Loucy (cell line): ENCODE measurements at regions not wholly inside any gene's neighbourhood (a gene's known extent, or its start where the extent isn't known, plus 50 kb on each side); places are given as distances from the start of the nearest gene placed in this dataset.
A peak's percentile ranks its signal among the peaks of the same experiment; 100 is the strongest.
"Not testable (repeated sequence)": the region's sequence is repeated elsewhere in the genome, so short reads cannot be mapped to it uniquely, and the experiment has no call there.

Experiments
- H2AFZ ChIP-seq: fragments of 200-600 bp; sonication (generic); 2 replicates; pipeline ENCODE4 v1.6.0; 2016; ENCODE audit warnings: antibody characterized with exemption, mild to moderate bottlenecking, low read length, moderate library complexity
- H3F3A ChIP-seq: fragments of 200-600 bp; 2 replicates; pipeline ENCODE4 v1.6.0; 2016; ENCODE audit warnings: antibody characterized with exemption, low read depth, mild to moderate bottlenecking
- H3K27me3 ChIP-seq: fragments of 200-600 bp; sonication (generic); 2 replicates; pipeline ENCODE4 v1.6.1; 2014; ENCODE audit warnings: low read length, mild to moderate bottlenecking; ENCODE audit not compliant: insufficient read depth, poor library complexity, severe bottlenecking
- H3K36me3 ChIP-seq: fragments of 200-600 bp; sonication (generic); 2 replicates; pipeline ENCODE4 v1.6.1; 2016; ENCODE audit warnings: low read length; ENCODE audit not compliant: insufficient read depth
- H3K4me1 ChIP-seq: fragments of 200-600 bp; sonication (generic); 2 replicates; pipeline ENCODE4 v1.5.1; 2014; ENCODE audit warnings: low read length, mild to moderate bottlenecking; ENCODE audit not compliant: insufficient read depth, poor library complexity, severe bottlenecking
- H3K4me2 ChIP-seq: fragments of 200-600 bp; sonication (generic); 2 replicates; pipeline ENCODE4 v1.6.0; 2014; ENCODE audit warnings: antibody characterized with exemption, low read length, low read depth, mild to moderate bottlenecking; ENCODE audit not compliant: poor library complexity, severe bottlenecking
- H3K4me3 ChIP-seq: fragments of 200-600 bp; sonication (generic); 2 replicates; pipeline ENCODE4 v1.5.1; 2014; ENCODE audit warnings: low read length, mild to moderate bottlenecking, mixed read lengths; ENCODE audit not compliant: poor library complexity, severe bottlenecking
- H3K79me2 ChIP-seq: fragments of 200-600 bp; sonication (generic); 2 replicates; pipeline ENCODE4 v1.6.1; 2014; ENCODE audit warnings: low read length; ENCODE audit not compliant: insufficient read depth
- H3K9ac ChIP-seq: fragments of 200-600 bp; sonication (generic); 2 replicates; pipeline ENCODE4 v1.6.0; 2014; ENCODE audit warnings: mild to moderate bottlenecking, low read depth, low read length, moderate library complexity; ENCODE audit not compliant: poor library complexity, severe bottlenecking
- H3K9me2 ChIP-seq: fragments of 200-600 bp; sonication (generic); replicated peaks from 2 replicates; pipeline ENCODE4 v1.6.1; 2016; ENCODE audit warnings: low read depth, low read length, mixed read lengths
- H3K9me3 ChIP-seq: fragments of 200-600 bp; sonication (generic); 2 replicates; pipeline ENCODE4 v1.6.1; 2014; ENCODE audit warnings: mild to moderate bottlenecking, antibody characterized with exemption, low read length, low read depth; ENCODE audit not compliant: insufficient read depth
- H4K20me1 ChIP-seq: fragments of 200-600 bp; sonication (generic); 2 replicates; pipeline ENCODE4 v1.6.0; 2014; ENCODE audit warnings: antibody characterized with exemption, low read length, mild to moderate bottlenecking; ENCODE audit not compliant: insufficient read depth, poor library complexity, severe bottlenecking
- CTCF ChIP-seq: fragments of 200-600 bp; sonication (generic); conservative IDR thresholded peaks from 2 replicates; pipeline ENCODE4 v1.5.1; 2014; ENCODE audit warnings: mild to moderate bottlenecking, antibody characterized with exemption, low read length
- EZH2phosphoT487 ChIP-seq: fragments of 200-600 bp; IDR thresholded peaks from 2 replicates; pipeline ENCODE4 v1.6.1; 2018; ENCODE audit warnings: antibody characterized with exemption, mild to moderate bottlenecking, moderate library complexity, borderline replicate concordance

GRCh38 chr13:44800626-44801025 lies 188.6 kb downstream of the NUFIP1 start:
- Histone ChIP-seq H3K4me3 (no peak overlapping the region), H3F3A (no peaks in the 10 kb centered on the region), H3K27me3 (no peaks in the 10 kb centered on the region), H3K4me2 (no peak overlapping the region), H3K4me1 (peaks cover 9% of the 10 kb centered on the region), H3K36me3 (no peaks in the 10 kb centered on the region), H2AFZ (no peak overlapping the region), H4K20me1 (no peaks in the 10 kb centered on the region), H3K79me2 (no peaks in the 10 kb centered on the region), H3K9me2 (no peaks in the 10 kb centered on the region), H3K9ac (no peak overlapping the region), H3K9me3 (no peaks in the 10 kb centered on the region)
- TF ChIP-seq CTCF, result no peak
- no peak for TF ChIP-seq EZH2phosphoT487

- Histone ChIP-seq H3F3A (no peaks in the 10 kb centered on the region), H2AFZ (peak overlapping the region; percentile 62; the same call in 1 of the 2 replicates), H3K9me2 (no peaks in the 10 kb centered on the region), H3K27me3 (no peaks in the 10 kb centered on the region), H3K9ac (no peak overlapping the region), H3K4me1 (peaks cover 9% of the 10 kb centered on the region), H3K9me3 (no peaks in the 10 kb centered on the region), H3K36me3 (no peaks in the 10 kb centered on the region), H4K20me1 (no peaks in the 10 kb centered on the region), H3K4me3 (no peak overlapping the region), H3K79me2 (no peaks in the 10 kb centered on the region), H3K4me2 (no peak overlapping the region)
- TF ChIP-seq CTCF (no peak), EZH2phosphoT487 (no peak)
These were observed 191.6 kb downstream of the NUFIP1 start for GRCh38 chr13:44797685-44798084.

GRCh38 chr13:44796597-44797490 lies 192.4 kb downstream of the NUFIP1 start:
- no peaks in the 10 kb centered on the region for H3K9me2 ChIP-seq
- H3K9ac ChIP-seq, result no peak overlapping the region
- H3F3A ChIP-seq, result no peaks in the 10 kb centered on the region
- H3K4me1 ChIP-seq, result peaks cover under 1% of the 10 kb centered on the region
- H3K4me2 ChIP-seq, result no peak overlapping the region
- H3K9me3 ChIP-seq, result no peaks in the 10 kb centered on the region
- no peaks in the 10 kb centered on the region for H3K27me3 ChIP-seq
- H3K79me2 ChIP-seq, result no peaks in the 10 kb centered on the region
- TF ChIP-seq CTCF (no peak), EZH2phosphoT487 (no peak)
- H3K4me3 ChIP-seq, result no peak overlapping the region
- H3K36me3 ChIP-seq, result no peaks in the 10 kb centered on the region
- H4K20me1 ChIP-seq, result no peaks in the 10 kb centered on the region
- H2AFZ ChIP-seq, result peak overlapping the region; percentile 62

- H3K79me2 ChIP-seq, H3K27me3 ChIP-seq, H3K36me3 ChIP-seq, H2AFZ ChIP-seq, H3K9me3 ChIP-seq, H3F3A ChIP-seq, H3K4me1 ChIP-seq, H3K9ac ChIP-seq, H4K20me1 ChIP-seq, H3K4me3 ChIP-seq, H3K9me2 ChIP-seq, H3K4me2 ChIP-seq: not testable (repeated sequence)
These were observed 193.2 kb downstream of the NUFIP1 start for GRCh38 chr13:44796039-44796438.
